GM12864 (cell line): ENCODE measurements at regions not wholly inside any gene's neighbourhood (a gene's known extent, or its start where the extent isn't known, plus 50 kb on each side); places are given as distances from the start of the nearest gene placed in this dataset.
A peak's percentile ranks its signal among the peaks of the same experiment; 100 is the strongest.
"Not testable (repeated sequence)": the region's sequence is repeated elsewhere in the genome, so short reads cannot be mapped to it uniquely, and the experiment has no call there.

Experiments
- DNase-seq: peaks from one replicate; pipeline ENCODE4 v3.0.0-alpha.2; 2011; ENCODE audit warnings: low read depth
- H3K4me3 ChIP-seq: 2 replicates; pipeline ENCODE4 v1.5.1; 2011; ENCODE audit warnings: mild to moderate bottlenecking, low read depth, low read length, control low read depth
- TF ChIP-seq, protein P1 (sequence below): IDR thresholded peaks from 2 replicates; pipeline ENCODE4 v1.5.1; 2011; ENCODE audit warnings: low read depth, mild to moderate bottlenecking, moderate library complexity, low read length, control low read depth, inconsistent platforms; ENCODE audit errors: missing control alignments

DNA sequence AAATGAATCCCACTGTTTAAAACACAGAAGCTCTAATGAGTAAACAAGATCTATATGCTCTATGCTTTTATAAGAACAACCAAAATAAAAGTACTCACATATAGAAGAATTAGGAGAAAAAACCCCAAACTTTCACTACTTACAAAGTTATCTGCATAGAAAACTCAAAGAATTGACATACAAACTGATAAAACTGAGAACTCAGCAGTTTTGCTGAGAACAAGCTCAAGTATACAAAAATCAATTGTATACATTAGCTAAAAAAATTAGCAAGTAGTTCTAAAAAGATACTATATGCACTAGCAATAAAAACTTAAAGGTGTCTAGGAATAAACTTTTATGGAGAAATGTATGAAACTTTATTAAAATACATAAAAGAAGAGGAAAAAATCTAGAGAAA lies 186.2 kb upstream of the KAZN start:
- TF ChIP-seq, protein P1, sequence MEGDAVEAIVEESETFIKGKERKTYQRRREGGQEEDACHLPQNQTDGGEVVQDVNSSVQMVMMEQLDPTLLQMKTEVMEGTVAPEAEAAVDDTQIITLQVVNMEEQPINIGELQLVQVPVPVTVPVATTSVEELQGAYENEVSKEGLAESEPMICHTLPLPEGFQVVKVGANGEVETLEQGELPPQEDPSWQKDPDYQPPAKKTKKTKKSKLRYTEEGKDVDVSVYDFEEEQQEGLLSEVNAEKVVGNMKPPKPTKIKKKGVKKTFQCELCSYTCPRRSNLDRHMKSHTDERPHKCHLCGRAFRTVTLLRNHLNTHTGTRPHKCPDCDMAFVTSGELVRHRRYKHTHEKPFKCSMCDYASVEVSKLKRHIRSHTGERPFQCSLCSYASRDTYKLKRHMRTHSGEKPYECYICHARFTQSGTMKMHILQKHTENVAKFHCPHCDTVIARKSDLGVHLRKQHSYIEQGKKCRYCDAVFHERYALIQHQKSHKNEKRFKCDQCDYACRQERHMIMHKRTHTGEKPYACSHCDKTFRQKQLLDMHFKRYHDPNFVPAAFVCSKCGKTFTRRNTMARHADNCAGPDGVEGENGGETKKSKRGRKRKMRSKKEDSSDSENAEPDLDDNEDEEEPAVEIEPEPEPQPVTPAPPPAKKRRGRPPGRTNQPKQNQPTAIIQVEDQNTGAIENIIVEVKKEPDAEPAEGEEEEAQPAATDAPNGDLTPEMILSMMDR = no peak
- H3K4me3 ChIP-seq = no peak overlapping the region
- no peak for DNase-seq

DNA sequence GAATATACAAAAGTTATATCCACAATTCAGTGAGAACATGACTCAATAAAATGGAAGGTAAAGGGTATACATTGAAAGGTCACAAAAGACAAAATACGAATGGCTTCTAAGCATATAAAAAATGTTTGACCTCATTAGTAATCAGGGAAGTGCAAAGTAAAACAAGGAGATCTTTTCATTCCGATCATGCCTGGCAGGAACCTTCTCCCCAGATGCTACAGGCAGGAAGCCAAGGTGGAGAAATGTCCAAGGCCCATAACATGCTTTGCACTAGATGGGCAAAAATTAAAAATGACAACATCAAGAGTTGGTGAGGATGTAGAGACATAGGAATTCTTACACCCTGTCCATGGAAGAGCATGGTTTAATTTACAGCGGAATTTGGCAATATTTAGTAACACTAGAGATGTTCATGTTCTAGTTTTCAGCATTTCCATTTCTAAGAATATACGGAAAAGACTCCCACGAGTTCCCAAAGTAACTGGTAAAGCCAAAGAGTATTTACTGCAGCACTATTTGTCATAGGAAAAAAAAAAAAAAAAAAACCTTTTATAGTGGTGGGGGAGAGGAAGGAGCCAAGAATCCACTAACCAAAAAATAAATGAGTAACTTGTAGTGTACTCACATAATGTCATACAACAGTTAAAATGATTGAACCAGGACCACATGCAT lies 184.5 kb upstream of the KAZN start:
- TF ChIP-seq, protein P1 = no peak
- DNase-seq = no peak
- no peak overlapping the region for H3K4me3 ChIP-seq

DNA sequence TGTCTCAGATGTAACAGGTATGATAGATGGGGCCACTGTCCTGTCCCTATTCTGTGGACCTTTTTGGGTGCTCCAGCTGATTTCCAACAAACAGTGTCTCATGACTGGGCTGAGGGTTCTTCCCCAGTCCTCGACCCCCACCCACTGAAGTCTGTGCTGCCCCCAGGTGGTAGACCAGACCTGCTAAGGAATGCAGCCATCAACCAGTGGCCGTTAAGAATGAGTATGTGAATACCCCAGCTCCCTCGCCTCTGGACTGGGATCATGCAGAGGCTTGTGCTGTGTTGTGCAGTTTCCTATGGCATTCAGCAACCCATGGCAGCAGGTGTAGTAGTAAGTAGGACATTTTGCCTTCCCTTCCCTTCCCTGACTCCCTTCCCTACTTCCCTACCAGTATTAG lies 183.1 kb upstream of the KAZN start:
- no peak for DNase-seq
- TF ChIP-seq, protein P1 = peak; percentile 16
- H3K4me3 ChIP-seq = no peak overlapping the region

DNA sequence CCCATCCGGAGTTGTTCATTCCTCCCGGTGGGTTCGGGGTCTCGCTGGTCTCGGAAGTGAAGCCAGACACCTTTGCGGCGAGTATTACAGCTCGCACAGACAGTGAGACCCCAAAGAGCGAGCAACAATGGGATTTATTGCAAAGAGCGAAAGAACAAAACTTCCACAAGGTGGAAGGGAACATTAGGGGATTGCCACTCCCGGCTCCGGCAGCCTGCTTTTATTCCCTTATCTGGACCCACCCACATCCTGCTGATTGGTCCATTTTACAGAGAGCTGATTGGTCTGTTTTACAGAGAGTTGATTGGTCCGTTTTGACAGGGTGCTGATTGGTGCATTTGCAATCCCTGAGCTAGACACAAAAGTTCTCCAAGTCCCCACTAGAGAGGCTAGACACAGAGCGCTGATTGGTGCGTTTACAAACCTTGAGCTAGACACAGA lies 178.7 kb upstream of the KAZN start:
- H3K4me3 ChIP-seq, DNase-seq: not testable (repeated sequence)

DNA sequence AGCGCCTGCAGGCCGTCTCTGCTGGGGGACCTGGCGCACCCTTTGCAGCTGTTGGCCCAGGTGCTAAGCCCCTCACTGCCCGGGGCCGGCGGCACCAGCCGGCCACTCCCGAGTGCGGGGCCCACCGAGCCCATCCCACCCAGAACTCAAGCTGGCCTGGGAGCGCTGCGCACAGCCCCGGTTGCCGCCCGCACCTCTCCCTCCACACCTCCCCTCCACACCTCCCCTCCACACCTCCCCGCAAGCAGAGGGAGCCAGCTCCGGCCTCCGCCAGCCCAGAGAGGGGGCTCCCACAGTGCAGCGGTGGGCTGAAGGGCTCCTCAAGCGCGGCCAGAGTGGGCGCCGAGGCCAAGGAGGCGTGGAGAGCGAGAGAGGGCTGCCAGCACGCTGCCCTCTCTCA lies 177.8 kb upstream of the KAZN start:
- H3K4me3 ChIP-seq = no peak overlapping the region
- no peak for DNase-seq
- TF ChIP-seq, protein P1 = no peak

DNA sequence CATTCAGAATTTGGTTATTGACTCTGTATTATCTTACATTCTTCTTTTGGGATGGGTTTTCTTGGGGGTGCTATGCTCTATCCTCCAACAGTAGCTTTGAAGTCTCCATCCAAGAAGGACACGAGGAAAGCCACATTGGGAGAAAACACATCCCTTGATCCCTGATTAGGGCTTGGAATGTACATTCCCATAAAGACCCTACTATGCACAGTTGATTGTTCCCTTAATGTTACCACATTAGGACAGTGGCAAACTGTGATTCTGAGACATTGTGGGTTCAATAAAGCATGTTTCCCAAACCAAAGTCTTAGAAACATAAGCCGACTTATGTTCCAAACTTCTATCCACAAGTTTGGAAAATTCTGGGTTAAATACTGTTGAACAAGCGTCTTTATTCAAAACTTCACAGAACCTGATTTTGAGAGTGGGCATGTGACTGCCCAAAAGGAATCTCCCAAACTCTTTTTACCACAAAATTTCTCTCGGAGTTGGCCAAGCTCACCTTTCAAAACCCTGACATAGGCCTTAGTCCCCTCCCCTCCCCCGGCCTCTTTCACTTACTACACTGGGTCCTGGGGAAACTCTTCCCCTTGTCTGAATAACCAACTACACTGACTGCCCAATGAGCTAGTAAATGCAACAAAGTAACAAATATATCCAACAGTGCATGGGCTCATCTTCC lies 177.0 kb upstream of the KAZN start:
- DNase-seq = no peak
- TF ChIP-seq, protein P1 = no peak
- H3K4me3 ChIP-seq = no peak overlapping the region

DNA sequence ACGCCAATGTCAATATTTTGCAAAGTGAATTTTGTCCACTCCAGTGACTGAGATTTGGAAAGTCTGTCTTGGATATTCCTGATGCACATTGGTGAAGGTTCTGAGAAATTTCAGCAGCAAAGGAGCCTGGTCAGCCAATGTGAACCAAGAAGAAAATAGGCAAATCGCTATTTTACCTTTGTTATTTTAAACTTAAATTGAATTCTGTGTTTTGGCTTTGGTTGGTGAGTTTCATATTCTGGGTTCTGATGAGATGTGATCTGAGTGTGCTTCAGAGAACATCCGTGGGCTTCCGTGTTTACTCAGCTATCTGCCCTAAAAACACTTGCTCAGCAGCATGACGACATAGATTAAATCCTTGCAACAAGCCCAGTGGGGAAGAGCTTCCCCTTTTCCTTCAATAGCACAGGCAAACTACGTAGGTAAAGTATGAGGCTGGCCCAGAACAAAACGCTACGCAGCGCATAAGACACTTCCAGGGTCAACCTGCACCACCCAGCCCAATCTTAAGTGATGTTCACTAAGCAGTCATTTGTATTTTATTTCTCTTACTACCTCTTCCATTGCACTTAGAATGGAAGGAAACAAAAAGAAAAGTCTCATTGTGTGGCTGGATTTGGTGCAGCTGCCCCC lies 176.4 kb upstream of the KAZN start:
- no peak overlapping the region for H3K4me3 ChIP-seq
- TF ChIP-seq, protein P1 = no peak
- DNase-seq = no peak
